OCI-LY1 (cell line): ENCODE measurements at regions not wholly inside any gene's neighbourhood (a gene's known extent, or its start where the extent isn't known, plus 50 kb on each side); places are given as distances from the start of the nearest gene placed in this dataset.
"Not testable (repeated sequence)": the region's sequence is repeated elsewhere in the genome, so short reads cannot be mapped to it uniquely, and the experiment has no call there.

Experiments used
- H2AFZ ChIP-seq: fragments of 200-600 bp; sonication (generic), shearing (Covaris generic); 2 replicates; pipeline ENCODE4 v1.6.0; 2014; ENCODE audit warnings: antibody characterized with exemption, mild to moderate bottlenecking, low read length
- H3F3A ChIP-seq: fragments of 200-600 bp; sonication (generic), shearing (Covaris generic); 2 replicates; pipeline ENCODE4 v1.6.0; 2014; ENCODE audit warnings: mild to moderate bottlenecking, antibody characterized with exemption, low read length, moderate library complexity; ENCODE audit not compliant: insufficient read depth
- H3K27ac ChIP-seq: fragments of 200-600 bp; sonication (generic); 2 replicates; pipeline ENCODE4 v1.5.1; 2014; ENCODE audit warnings: low read length, mixed run types, mild to moderate bottlenecking, low read depth; ENCODE audit not compliant: poor library complexity, severe bottlenecking
- H3K27me3 ChIP-seq: fragments of 200-600 bp; sonication (generic); 2 replicates; pipeline ENCODE4 v1.6.0; 2014; ENCODE audit warnings: antibody characterized with exemption, mild to moderate bottlenecking, low read length, moderate library complexity; ENCODE audit not compliant: insufficient read depth
- H3K36me3 ChIP-seq: fragments of 200-600 bp; sonication (generic); 2 replicates; pipeline ENCODE4 v1.6.1; 2014; ENCODE audit warnings: mild to moderate bottlenecking, antibody characterized with exemption, low read length, moderate library complexity, mixed read lengths; ENCODE audit not compliant: insufficient read depth
- H3K4me1 ChIP-seq: fragments of 200-600 bp; sonication (generic); 2 replicates; pipeline ENCODE4 v1.5.1; 2014; ENCODE audit warnings: mild to moderate bottlenecking, low read length, moderate library complexity; ENCODE audit not compliant: insufficient read depth, severe bottlenecking
- H3K4me2 ChIP-seq: fragments of 200-600 bp; sonication (generic), shearing (Covaris generic); 2 replicates; pipeline ENCODE4 v1.6.1; 2014; ENCODE audit warnings: low read length
- H3K4me3 ChIP-seq: fragments of 200-600 bp; sonication (generic); 2 replicates; pipeline ENCODE4 v1.5.1; 2014; ENCODE audit warnings: low read length, low read depth, mild to moderate bottlenecking, mixed read lengths; ENCODE audit not compliant: poor library complexity, severe bottlenecking
- H3K79me2 ChIP-seq: fragments of 200-600 bp; shearing (Covaris generic); 2 replicates; pipeline ENCODE4 v1.6.1; 2016; ENCODE audit warnings: mixed run types, low read length, mixed read lengths; ENCODE audit not compliant: insufficient read depth
- H3K9ac ChIP-seq: fragments of 200-600 bp; sonication (generic), shearing (Covaris generic); 2 replicates; pipeline ENCODE4 v1.6.1; 2014; ENCODE audit warnings: mild to moderate bottlenecking, low read length, mixed read lengths
- H3K9me2 ChIP-seq: fragments of 200-600 bp; sonication (generic), shearing (Covaris generic); 2 replicates; pipeline ENCODE4 v1.6.1; 2014; ENCODE audit warnings: low read depth, mild to moderate bottlenecking, low read length, mixed read lengths
- H3K9me3 ChIP-seq: fragments of 200-600 bp; shearing (Covaris generic); 2 replicates; pipeline ENCODE4 v1.6.1; 2014; ENCODE audit warnings: low read length, mixed read lengths
- H4K20me1 ChIP-seq: fragments of 200-600 bp; sonication (generic), shearing (Covaris generic); 2 replicates; pipeline ENCODE4 v1.6.0; 2016; ENCODE audit warnings: mild to moderate bottlenecking, low read length; ENCODE audit not compliant: insufficient read depth
- EZH2 ChIP-seq: fragments of 200-600 bp; sonication (generic), shearing (Covaris generic); IDR thresholded peaks from 2 replicates; pipeline ENCODE4 v1.8.0; 2017; ENCODE audit warnings: borderline replicate concordance, mixed run types, mild to moderate bottlenecking, antibody characterized with exemption, low read length, moderate library complexity, mixed read lengths
- TF ChIP-seq, protein P1 (sequence below): fragments of 200-600 bp; sonication (generic), shearing (Covaris generic); IDR thresholded peaks from 2 replicates; pipeline ENCODE4 v1.5.1; 2017; ENCODE audit warnings: mild to moderate bottlenecking, antibody characterized with exemption, low read length, moderate library complexity, mixed read lengths

DNA sequence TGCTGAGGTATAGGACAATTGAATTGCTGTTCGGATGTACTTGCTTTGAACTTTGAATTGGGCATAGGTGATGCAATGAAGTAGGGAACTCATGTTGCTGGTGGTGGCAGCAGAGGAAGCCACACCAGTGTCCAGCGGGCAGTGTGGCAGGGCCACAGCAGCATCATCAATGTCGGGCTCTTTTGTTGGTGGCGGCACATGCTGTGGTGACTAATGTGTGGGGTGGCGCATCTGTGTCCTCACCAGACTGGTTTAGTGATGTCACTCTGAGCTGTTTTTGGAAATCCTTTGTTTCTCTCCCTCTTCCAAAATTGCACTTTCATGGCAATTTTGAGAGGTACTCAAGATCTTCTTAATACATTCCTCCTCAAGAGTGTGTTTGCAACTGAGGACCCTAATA, 187.6 kb downstream of the ETNK1 start:
- H3K4me3 ChIP-seq: no peak overlapping the region
- H3K9me2 ChIP-seq: no peaks in the 10 kb centered on the region
- no peaks in the 10 kb centered on the region for H3K4me1 ChIP-seq
- no peak overlapping the region for H2AFZ ChIP-seq
- H3K27ac ChIP-seq: no peak overlapping the region
- no peaks in the 10 kb centered on the region for H4K20me1 ChIP-seq
- H3K4me2 ChIP-seq: no peak overlapping the region
- H3K9me3 ChIP-seq: no peaks in the 10 kb centered on the region
- no peaks in the 10 kb centered on the region for H3F3A ChIP-seq
- no peaks in the 10 kb centered on the region for H3K27me3 ChIP-seq
- no peaks in the 10 kb centered on the region for H3K36me3 ChIP-seq
- no peak overlapping the region for H3K9ac ChIP-seq
- H3K79me2 ChIP-seq: no peaks in the 10 kb centered on the region
- TF ChIP-seq EZH2: no peak
- TF ChIP-seq, protein P1, sequence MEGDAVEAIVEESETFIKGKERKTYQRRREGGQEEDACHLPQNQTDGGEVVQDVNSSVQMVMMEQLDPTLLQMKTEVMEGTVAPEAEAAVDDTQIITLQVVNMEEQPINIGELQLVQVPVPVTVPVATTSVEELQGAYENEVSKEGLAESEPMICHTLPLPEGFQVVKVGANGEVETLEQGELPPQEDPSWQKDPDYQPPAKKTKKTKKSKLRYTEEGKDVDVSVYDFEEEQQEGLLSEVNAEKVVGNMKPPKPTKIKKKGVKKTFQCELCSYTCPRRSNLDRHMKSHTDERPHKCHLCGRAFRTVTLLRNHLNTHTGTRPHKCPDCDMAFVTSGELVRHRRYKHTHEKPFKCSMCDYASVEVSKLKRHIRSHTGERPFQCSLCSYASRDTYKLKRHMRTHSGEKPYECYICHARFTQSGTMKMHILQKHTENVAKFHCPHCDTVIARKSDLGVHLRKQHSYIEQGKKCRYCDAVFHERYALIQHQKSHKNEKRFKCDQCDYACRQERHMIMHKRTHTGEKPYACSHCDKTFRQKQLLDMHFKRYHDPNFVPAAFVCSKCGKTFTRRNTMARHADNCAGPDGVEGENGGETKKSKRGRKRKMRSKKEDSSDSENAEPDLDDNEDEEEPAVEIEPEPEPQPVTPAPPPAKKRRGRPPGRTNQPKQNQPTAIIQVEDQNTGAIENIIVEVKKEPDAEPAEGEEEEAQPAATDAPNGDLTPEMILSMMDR: no peak

DNA sequence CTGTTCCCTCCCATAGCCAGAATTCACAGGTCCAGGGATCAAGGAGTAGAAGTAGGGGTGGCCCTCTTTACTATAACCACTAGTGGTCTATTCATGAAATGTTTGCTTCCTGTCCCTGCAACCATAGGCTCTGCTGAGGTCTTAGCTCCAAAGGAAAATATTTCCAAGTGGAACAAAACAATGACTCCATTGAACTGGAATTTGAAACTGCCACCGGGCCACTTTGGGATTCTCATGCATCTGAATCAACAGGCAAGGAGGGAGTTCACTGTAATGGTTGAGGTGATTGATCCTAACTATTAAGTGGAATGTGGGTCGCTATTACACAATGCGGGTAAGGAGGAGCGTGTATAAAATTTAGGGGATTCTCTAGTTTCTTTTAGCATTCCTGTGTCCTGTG, 197.0 kb downstream of the ETNK1 start:
- Histone ChIP-seq H3K36me3 (no peaks in the 10 kb centered on the region), H3K4me2 (no peak overlapping the region), H4K20me1 (no peaks in the 10 kb centered on the region), H3K9me2 (no peaks in the 10 kb centered on the region), H3K9ac (no peak overlapping the region), H3K27ac (no peak overlapping the region), H3K9me3 (no peaks in the 10 kb centered on the region), H3K27me3 (no peaks in the 10 kb centered on the region), H3K4me1 (no peaks in the 10 kb centered on the region), H3F3A (no peaks in the 10 kb centered on the region), H2AFZ (no peak overlapping the region), H3K79me2 (no peaks in the 10 kb centered on the region), H3K4me3 (no peak overlapping the region)
- TF ChIP-seq EZH2: no peak
- TF ChIP-seq, protein P1: no peak

DNA sequence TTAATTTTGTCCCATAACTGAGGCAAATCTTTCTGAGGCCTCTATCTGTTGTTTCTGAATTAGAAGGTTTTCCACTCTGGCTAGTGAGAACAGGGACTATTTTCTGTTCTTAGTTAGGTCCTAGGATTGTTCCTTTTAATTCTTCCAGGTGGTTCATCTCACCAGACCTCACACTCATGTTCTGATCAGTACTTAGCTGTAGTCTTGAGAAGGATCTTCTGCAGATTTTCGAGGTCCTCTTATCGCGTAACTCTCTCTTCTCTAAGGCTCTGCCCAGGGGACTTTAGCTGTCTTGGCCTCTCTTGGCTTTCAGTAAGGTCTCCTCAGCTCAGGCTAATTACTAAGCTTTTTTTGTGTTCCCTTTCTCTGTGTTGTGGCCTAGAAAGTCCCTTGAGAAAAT, 201.1 kb downstream of the ETNK1 start:
- no peaks in the 10 kb centered on the region for H3K9me2 ChIP-seq
- H3K4me1 ChIP-seq: no peaks in the 10 kb centered on the region
- H3K9ac ChIP-seq: no peak overlapping the region
- TF ChIP-seq, protein P1: no peak
- TF ChIP-seq EZH2: no peak
- no peak overlapping the region for H3K27ac ChIP-seq
- H3K4me3 ChIP-seq: no peak overlapping the region
- no peak overlapping the region for H2AFZ ChIP-seq
- H3K4me2 ChIP-seq: no peak overlapping the region
- no peaks in the 10 kb centered on the region for H3F3A ChIP-seq
- H3K9me3 ChIP-seq: no peaks in the 10 kb centered on the region
- H3K79me2 ChIP-seq: no peaks in the 10 kb centered on the region
- no peaks in the 10 kb centered on the region for H3K27me3 ChIP-seq
- no peaks in the 10 kb centered on the region for H4K20me1 ChIP-seq
- no peaks in the 10 kb centered on the region for H3K36me3 ChIP-seq

DNA sequence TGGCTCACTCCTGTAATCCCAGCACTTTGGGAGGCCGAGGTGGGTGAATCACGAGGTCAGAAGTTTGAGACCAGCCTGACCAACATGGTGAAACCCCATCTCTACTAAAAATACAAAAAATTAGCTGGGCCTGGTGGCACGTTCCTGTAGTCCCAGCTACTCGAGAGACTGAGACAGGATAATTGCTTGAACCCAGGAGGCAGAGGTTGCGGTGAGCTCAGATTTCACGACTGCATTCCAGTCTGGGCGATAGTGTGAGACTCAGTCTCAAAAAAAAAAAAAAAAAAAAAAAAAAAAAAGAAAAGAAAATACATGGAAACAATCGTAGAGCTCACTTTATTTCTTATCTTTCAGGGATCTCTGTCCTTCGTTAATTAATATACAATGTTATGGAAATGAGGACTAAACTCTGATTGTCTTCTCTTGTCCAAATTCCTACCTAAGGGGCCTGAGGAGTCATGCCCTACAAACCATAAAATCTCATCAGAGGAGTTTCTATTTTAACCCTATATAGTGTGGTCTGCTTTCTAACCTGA, 201.5 kb downstream of the ETNK1 start:
- H3K9me2 ChIP-seq, H3K36me3 ChIP-seq, H3K9ac ChIP-seq, H3K4me2 ChIP-seq, H3K4me1 ChIP-seq, H3F3A ChIP-seq, H2AFZ ChIP-seq, H3K4me3 ChIP-seq, H3K27ac ChIP-seq, H3K9me3 ChIP-seq, H4K20me1 ChIP-seq, H3K27me3 ChIP-seq, H3K79me2 ChIP-seq: not testable (repeated sequence)
